ENCODE measurements at regions not wholly inside any gene's neighbourhood (a gene's known extent, or its start where the extent isn't known, plus 50 kb on each side); places are given as distances from the start of the nearest gene placed in this dataset.
"Not testable (repeated sequence)": the region's sequence is repeated elsewhere in the genome, so short reads cannot be mapped to it uniquely, and the experiment has no call there.

DNA sequence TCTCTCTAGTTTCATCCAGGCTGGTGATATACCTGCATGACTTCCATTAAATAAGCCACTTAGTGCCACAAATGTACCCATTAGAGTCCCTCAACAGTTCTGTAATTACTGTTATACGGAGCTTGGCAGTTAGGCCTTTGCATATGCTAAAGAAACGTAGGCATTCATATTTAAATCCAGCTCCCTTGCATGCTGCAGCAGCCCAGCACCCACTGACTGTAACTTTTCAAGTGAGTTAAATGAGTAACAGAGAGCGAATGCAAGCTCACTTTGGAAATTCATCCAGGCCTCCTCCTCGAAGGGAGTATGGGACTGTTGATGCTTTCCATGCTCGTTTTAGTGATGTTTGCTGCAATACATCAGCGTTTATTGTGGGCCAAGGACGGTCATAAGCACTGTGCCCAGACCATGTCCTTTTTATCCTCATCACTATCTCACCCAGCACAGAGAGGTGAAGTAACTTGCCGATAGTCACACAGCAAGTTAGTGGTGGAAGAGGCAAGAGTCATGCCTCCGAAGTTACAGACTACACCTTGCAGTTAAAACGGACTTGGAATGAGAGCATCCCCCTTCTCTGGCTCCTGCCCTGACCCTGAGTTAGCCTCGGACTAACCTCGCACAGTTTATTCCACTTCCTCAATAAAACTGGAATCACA, 179.4 kb upstream of the PDE10A start:
- DNase-seq, result no peak

DNA sequence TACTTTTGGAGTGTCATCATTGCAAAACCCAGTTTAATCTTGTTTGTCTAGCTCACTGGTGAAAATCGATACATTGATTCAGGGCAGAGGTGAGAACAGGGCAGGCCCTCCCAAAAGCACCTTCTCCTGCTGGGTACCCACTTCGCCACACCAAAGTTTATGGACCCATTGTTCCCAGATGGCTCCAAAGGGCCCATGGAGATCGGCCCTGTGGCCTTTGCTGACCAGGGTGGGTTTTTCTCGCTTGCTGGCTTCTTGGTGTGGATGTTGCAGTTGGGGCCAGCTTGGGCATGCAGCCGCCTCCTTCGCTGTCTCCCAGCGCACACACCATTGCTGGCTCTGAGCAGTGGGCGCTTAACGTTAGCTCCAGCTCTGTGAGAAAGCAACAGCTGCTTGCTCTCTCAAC, 178.1 kb upstream of the PDE10A start:
- no peak for DNase-seq

GRCh38 chr6:165837948-165838745, 175.1 kb upstream of the PDE10A start:
- DNase-seq, result no peak

GRCh38 chr6:165836648-165837047, 173.6 kb upstream of the PDE10A start:
- not testable (repeated sequence) for DNase-seq

DNA sequence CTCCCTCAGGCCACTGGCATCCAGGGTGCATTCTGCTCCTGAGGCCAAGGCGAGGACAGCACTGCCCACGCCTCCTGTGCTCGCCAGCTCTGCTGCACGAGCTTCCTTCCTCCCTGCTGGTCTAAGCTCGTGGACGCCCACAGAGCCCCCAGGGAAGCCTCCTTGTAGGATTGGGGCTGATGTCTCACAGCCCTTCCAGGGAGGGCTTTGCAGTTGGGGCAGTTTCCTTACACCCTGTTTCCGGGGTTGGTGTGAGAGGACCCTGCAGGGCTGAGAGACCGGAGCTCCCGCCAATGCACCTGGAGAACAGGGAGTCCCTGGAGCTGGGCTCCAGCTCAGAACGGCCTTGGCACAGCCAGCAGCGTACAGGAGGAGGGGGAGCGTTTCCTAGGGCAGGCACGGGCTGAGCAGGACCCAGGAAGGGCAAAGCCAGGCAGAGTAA, 172.4 kb upstream of the PDE10A start:
- no peak for DNase-seq

GRCh38 chr6:165834613-165835259, 171.7 kb upstream of the PDE10A start:
- no peak for DNase-seq

DNA sequence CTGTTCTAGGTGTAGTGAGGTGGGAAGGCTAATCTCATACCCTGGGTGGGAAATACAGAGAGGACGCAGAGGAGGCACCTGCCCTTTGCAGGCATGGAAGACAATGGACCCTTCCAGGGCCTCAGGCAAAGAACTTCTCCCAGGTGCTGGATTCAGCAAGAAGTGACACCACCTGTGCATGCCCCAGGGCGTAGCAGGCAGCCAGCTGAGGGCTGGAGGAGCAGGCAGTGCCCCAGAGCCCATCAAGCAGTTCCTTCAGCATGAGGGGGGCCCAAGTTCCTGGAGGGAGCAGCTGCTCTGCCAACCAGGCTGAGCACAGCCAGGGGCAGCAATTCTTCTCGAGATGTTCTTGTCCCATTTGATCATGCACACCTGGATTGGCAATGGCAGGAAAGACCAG, 170.3 kb upstream of the PDE10A start:
- no peak for DNase-seq

- DNase-seq, result no peak
Measured at GRCh38 chr6:165831812-165832510, 168.9 kb upstream of the PDE10A start.

DNA sequence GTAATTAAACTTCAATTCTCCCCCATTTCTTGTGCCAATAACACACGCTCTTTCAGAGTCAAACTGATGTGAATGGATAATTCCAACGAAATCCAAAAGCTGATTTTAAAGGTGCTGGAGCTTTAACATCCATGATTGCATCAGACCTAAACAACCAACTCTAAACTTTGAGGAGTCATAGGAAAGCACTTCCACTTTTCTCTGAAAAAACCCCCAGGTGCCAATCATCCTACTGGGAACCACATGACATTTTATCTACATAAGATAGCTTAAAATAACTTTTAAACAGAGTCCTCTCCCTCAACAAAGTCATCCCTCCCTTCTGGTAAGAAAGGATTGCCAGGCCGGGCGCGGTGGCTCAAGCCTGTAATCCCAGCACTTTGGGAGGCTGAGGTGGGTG, 167.7 kb upstream of the PDE10A start:
- DNase-seq, result no peak

GRCh38 chr6:165829376-165829775, 166.3 kb upstream of the PDE10A start:
- no peak for DNase-seq

GRCh38 chr6:165827190-165827518, 164.1 kb upstream of the PDE10A start:
- no peak for DNase-seq

GRCh38 chr6:165826487-165827189, 163.6 kb upstream of the PDE10A start:
- DNase-seq, result no peak

DNA sequence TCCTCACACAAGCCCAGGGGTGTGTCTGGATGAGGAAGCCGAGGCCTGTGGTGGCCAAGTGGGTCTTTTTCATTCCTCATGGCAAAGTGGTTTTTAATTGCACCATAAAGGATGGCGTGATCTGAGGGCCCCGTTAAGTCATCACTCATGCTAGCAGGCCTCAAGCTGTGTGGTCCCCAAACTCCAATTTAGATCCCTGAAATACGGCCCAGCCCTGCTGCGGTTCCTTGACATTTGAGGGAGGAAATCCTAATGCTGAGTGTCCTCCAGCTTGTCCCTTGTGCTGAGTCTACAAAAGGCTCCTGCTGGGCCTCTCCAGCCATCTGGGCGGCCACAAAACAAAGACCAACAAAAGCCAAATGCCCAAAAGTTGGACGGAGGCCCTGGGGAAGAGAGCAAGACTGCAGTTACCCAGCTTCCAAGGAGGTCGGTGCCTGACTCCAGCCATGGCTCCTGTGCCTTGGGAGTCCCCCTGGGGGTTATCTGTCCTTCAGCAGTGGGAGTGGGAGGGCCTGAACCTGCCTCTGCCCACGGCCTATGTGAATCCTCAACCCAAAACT, 162.3 kb upstream of the PDE10A start:
- no peak for DNase-seq

DNA sequence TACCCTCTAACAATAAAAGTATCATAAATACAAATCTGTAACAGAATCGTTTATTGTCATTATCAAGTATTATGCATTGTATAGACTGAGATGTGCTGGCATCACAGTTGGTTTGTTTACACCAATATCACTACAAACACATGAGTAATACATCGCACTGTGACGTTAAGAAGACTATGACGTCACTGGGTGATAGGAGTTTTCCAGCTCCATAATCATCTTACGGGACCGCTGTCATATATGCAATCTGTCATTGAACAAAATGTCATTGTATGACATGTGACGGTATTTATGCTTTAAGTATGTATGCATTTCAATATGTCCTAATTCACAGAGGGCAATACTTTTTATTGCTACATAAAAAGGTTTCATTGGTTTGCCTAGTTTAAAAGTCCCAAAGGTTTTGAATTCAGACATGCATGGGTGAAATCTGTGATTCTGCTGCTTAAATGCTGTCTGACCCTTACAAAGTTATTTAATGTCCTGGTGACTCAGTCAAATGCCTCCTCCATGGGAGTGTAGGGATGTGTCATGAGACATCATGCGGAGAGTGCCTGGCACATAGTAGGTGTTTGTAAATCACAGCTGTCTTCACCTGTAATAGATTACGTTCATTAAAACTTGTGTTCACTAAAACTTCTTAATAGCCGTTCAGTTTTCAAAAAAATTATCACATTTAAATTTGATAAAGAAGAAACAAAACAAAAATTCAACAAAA, 160.7 kb upstream of the PDE10A start:
- DNase-seq, result no peak

DNA sequence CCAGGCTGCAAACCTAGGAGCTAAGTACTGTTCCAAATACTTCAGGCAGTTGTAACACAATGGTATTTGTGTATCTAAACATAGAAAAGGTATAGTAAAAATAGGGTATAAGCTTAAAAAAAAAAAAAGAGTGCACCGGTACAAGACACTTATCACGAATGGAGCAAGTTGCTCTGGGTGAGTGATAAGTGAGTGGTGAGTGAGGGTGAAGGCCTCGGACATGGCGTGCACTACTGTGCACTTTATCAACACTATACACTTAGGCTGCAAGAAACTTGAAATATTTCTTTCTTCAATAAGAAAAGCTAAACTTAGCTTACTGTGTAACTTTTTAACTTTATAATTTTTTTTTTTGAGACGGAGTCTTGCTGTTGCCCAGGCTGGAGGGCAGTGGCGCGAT, 159.5 kb upstream of the PDE10A start:
- DNase-seq, result no peak

DNA sequence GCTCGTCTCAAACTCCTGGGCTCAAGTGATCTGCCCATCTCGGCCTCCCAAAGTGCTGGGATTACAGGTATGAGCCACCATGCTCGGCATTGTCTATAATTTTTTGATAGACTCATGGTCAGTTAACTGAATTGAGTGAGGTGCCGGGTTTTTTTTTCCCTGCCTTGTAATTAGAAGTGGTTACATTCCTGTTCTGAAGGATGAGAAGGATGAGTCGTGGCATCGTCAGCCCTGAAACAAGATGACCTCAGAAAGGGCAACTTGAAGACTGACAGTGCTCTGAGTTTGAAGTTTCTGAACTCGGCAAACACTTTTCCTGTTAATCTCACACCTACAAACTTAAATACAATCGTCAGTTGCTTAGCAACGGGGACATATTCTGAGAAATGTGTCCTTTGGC, 158.7 kb upstream of the PDE10A start:
- DNase-seq, result no peak

DNA sequence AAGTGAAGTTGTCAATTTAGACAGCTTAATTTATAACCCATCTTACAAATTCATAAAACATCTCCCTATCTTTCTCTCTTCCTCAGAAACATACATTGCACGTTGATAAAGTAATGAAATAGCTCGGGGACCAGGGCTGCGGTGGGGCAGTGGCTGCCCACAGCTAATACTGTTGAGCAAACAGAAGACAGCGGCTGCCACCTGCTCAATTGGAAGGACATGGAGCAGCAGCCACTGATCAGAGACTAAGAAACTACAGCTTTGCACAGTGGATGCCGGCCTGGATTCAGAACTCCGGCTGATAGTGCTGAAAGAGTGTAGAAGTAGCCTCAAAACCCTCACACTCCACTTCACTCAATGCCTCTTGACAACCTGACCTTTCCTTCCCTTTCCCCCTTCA, 157.9 kb upstream of the PDE10A start:
- no peak for DNase-seq

DNA sequence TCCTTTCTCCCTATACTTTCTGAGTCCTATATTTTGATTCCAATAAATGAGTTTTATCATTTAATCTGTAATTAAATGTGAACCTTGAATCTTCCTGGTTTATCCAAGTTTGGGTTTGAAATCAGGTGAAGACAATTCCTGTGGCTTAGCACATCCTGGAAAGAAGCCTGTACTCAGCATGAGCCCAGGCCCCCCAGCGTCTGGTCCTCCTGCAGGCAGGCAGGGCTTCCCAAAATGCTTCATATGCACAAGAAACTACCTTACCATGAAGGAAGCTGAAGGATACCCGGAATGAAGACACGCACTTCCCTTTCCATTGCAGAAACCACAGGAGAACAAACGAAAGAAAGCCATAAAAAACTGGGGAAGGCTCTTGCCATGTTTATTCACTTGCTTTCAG, 157.4 kb upstream of the PDE10A start:
- no peak for DNase-seq

- no peak for DNase-seq
Measured at GRCh38 chr6:165819394-165819793, 156.4 kb upstream of the PDE10A start.

DNA sequence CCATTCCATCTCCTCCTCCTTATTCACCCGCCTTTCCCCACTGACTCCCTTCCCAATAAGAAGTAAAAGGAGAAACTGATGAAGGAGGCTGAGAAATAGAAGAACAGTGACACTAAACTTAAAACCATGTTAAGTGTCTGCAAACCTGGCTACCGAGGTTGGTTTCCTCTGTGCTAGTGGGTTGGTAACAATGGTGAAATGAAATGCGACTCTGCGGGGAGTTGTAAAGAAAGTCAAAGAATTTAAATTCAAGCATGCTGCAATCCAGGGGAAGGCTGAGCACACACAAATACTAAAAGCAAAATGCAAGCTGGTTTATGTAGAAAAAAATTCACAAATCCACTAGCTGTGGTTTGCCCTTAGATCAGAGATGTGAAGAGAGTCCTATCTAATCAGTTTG, 155.2 kb upstream of the PDE10A start:
- DNase-seq, result no peak

DNA sequence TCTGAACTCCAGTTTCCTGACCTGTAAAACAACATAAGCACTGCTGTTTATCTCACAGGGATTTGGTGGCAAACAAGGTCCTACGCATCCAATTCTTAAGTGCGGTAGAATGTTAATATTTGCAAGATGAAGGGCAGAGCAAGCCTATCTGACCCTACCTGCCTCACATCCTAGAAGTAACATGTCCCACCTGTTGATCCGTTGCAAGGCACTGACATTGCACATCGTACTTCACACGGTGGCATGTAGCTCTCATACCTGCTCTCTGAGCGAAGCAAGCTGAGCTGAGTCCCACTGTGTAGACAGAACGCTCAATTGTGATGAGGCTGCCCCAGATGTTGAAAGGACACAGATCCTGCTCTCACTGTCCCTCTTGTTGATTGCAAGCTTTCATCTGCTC, 154.7 kb upstream of the PDE10A start:
- no peak for DNase-seq

GRCh38 chr6:165817148-165817547, 154.1 kb upstream of the PDE10A start:
- DNase-seq, result no peak
